Heart left ventricle (tissue), 13 donors: ENCODE measurements at regions not wholly inside any gene's neighbourhood (a gene's known extent, or its start where the extent isn't known, plus 50 kb on each side); places are given as distances from the start of the nearest gene placed in this dataset.

Source experiments
- POLR2A ChIP-seq, 2 donors: fragments of 450-650 bp; IDR thresholded peaks; one replicate each; pipeline ENCODE4 v1.6.1; 2017; ENCODE audit warnings: antibody characterized with exemption in 2 of 2, mild to moderate bottlenecking in 2 of 2, moderate library complexity in 2 of 2
- TF ChIP-seq, protein P1 (sequence below), 12 donors: fragments of 200-600 bp; sonication (generic) in 4 of 12; IDR thresholded peaks; one replicate each; pipeline versions ENCODE4 v1.5.0 to v1.8.0; 2018 to 2022; ENCODE audit warnings: antibody characterized with exemption in 12 of 12, mild to moderate bottlenecking in 5 of 12
- donor health status: ischemic (EF 13 %, LVEDD 7.1; RV severe dilation, severe dysfunction).
- donor health status: DM: no; HTN: yes; CAD: no.
- donor health status: DM: no; HTN: no; CAD: no.
- donor health status: ischemic (EF 25% LVEDD 6.9; RV normal size, moderate dysfunction).
- donor health status: ischemic (EF 25% LVEDD 5.7; RV mildly dilated, moderate dysfunction).
- donor health status: ischemic (EF 35%, LVEDD 5.7; RV mildly dilated, moderate dysfunction).
- donor health status: nonischemic (EF 11% LVEDD 7.7; RV severe dilation, severe dysfunction).
- donor health status: DM: yes; HTN: yes; CAD: no.
- donor health status: PGD.
- donor health status: ischemic (EF 29% LVEDD 5.4; RV normal size, mild dysfunction).
- donor health status: nonischemic (EF 23%, LVEDD 6.1; RV moderate dilation, normal function).

DNA sequence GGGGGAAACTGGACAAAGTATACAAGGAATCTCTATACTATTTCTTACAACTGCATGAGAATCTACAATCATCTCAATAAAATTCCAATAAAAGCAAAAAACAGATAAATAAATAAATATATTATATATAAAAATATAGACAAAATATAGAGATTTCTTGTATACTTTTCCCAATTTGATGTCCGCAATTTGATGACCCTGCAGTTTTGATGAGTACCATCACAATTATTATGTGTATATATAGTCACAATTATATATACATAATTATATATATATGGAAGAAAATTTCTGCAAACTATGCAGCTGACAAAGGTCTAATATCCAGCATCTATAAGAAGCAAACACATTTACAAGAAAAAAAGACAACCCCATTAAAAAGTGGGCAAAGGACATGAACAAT is 169.2 kb upstream of the ATXN1 start:
- TF ChIP-seq, protein P1, sequence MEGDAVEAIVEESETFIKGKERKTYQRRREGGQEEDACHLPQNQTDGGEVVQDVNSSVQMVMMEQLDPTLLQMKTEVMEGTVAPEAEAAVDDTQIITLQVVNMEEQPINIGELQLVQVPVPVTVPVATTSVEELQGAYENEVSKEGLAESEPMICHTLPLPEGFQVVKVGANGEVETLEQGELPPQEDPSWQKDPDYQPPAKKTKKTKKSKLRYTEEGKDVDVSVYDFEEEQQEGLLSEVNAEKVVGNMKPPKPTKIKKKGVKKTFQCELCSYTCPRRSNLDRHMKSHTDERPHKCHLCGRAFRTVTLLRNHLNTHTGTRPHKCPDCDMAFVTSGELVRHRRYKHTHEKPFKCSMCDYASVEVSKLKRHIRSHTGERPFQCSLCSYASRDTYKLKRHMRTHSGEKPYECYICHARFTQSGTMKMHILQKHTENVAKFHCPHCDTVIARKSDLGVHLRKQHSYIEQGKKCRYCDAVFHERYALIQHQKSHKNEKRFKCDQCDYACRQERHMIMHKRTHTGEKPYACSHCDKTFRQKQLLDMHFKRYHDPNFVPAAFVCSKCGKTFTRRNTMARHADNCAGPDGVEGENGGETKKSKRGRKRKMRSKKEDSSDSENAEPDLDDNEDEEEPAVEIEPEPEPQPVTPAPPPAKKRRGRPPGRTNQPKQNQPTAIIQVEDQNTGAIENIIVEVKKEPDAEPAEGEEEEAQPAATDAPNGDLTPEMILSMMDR (IDR thresholded peaks at IDR 0.05), result no peak
- TF ChIP-seq POLR2A (IDR thresholded peaks at IDR 0.05), result no peak
